K562 (cell line): ENCODE measurements at regions not wholly inside any gene's neighbourhood (a gene's known extent, or its start where the extent isn't known, plus 50 kb on each side); places are given as distances from the start of the nearest gene placed in this dataset.

Source experiments
- ATAC-seq: fragments of 200-7000 bp; cut with Tn5 transposase; 3 replicates; pipeline ENCODE4 v1.9.1; 2020; ENCODE audit warnings: moderate library complexity
- BruUV-seq: library from RNA; stranded (reverse); fragments of 400-500 nt; replicated peaks from 2 replicates; lab custom pipeline; 2021; lab: Mats Ljungman, UMichigan
- CTCF ChIA-PET: fragments of 300-600 bp; formaldehyde crosslinking; extraction: SDS; loops from one replicate; lab custom pipeline; 2021; ENCODE audit warnings: low intra/inter-chr PET ratio; lab: Yijun Ruan, JAX
- POLR2A ChIA-PET: fragments of 300-600, 350-650 bp; sonication (Branson Sonifier 250); formaldehyde crosslinking; extraction: SDS; loops from one replicate; lab custom pipeline; 2021; ENCODE audit warnings: antibody characterized with exemption, inconsistent platforms; lab: Yijun Ruan, JAX
- DNase-seq, 4 experiments: peaks; one replicate each; pipeline versions ENCODE4 v3.0.0 to v3.0.0-alpha.2; 2011 to 2018; ENCODE audit warnings: low spot score in 3 of 4, mixed read lengths in 3 of 4; ENCODE audit errors: extremely low read depth in 1 of 4
- FAIRE-seq: peaks from 2 replicates; lab custom pipeline; 2011; peaks lifted over from hg19 to GRCh38; lab: Jason Lieb, UNC
- H2AFZ ChIP-seq: 2 replicates; pipeline ENCODE4 v1.6.0; 2011; ENCODE audit warnings: low read depth, low read length, control low read depth, inconsistent platforms
- H3K27ac ChIP-seq: fragments of 200-600 bp; 3 replicates; pipeline ENCODE4 v1.8.0; 2011; ENCODE audit warnings: low read depth, mild to moderate bottlenecking, control low read depth, inconsistent platforms, low read length, moderate library complexity, mixed read lengths; ENCODE audit errors: extremely low read depth
- H3K27me3 ChIP-seq, 2 experiments: fragments of 300-600 bp in 1 of 2; 2 replicates in 1 of 2; 3 replicates in 1 of 2; pipeline versions ENCODE4 v1.6.0 to v1.8.0; 2011; ENCODE audit warnings: inconsistent platforms in 2 of 2, low read length in 2 of 2, mild to moderate bottlenecking in 1 of 2, mixed read lengths in 1 of 2, moderate library complexity in 1 of 2; ENCODE audit not compliant: control insufficient read depth in 2 of 2, insufficient read depth in 2 of 2
- H3K36me3 ChIP-seq: fragments of 300-600 bp; 3 replicates; pipeline ENCODE4 v1.8.0; 2011; ENCODE audit warnings: mild to moderate bottlenecking, low read length, inconsistent platforms; ENCODE audit not compliant: control insufficient read depth, insufficient read depth
- H3K4me1 ChIP-seq, 2 experiments: fragments of 200-600 bp in 1 of 2; replicated peaks in 1 of 2; 2 replicates in 1 of 2; 3 replicates in 1 of 2; pipeline versions ENCODE4 v1.5.1 to v1.8.0; 2011; ENCODE audit warnings: inconsistent platforms in 2 of 2, low read length in 2 of 2, mild to moderate bottlenecking in 1 of 2, mixed read lengths in 1 of 2, moderate library complexity in 1 of 2; ENCODE audit not compliant: control insufficient read depth in 2 of 2, insufficient read depth in 2 of 2
- H3K4me2 ChIP-seq: 2 replicates; pipeline ENCODE4 v1.6.1; 2011; ENCODE audit warnings: low read length, control low read depth, inconsistent platforms, mixed read lengths; ENCODE audit not compliant: insufficient read depth
- H3K4me3 ChIP-seq: fragments of 200-600 bp; sonication (generic), shearing (Covaris generic); 2 replicates; pipeline ENCODE4 v1.5.1; 2016; ENCODE audit warnings: control low read depth, inconsistent platforms
- H3K79me2 ChIP-seq: fragments of 200-600 bp; 3 replicates; pipeline ENCODE4 v1.8.0; 2011; ENCODE audit warnings: low read length, inconsistent platforms; ENCODE audit not compliant: control insufficient read depth, insufficient read depth
- H3K9ac ChIP-seq, 2 experiments: 2 replicates each; pipeline versions ENCODE4 v1.6.0 to v1.6.1; 2011; ENCODE audit warnings: low read depth in 2 of 2, low read length in 2 of 2, control low read depth in 1 of 2, inconsistent platforms in 1 of 2, mild to moderate bottlenecking in 1 of 2, mixed read lengths in 1 of 2; ENCODE audit not compliant: insufficient read depth in 1 of 2
- H3K9me1 ChIP-seq: one replicate; pipeline ENCODE4 v1.6.0; 2011; ENCODE audit warnings: inconsistent platforms, mild to moderate bottlenecking, low read length, moderate library complexity; ENCODE audit not compliant: control insufficient read depth, insufficient read depth
- H3K9me3 ChIP-seq: replicated peaks from 2 replicates; pipeline ENCODE4 v1.5.1; 2011; ENCODE audit warnings: low read depth, low read length, inconsistent platforms; ENCODE audit not compliant: control insufficient read depth, insufficient read depth
- H4K20me1 ChIP-seq: replicated peaks from 2 replicates; pipeline ENCODE4 v1.6.1; 2011; ENCODE audit warnings: low read length, inconsistent platforms, mixed read lengths; ENCODE audit not compliant: control insufficient read depth, insufficient read depth
- MECOM ChIP-seq: fragments of 250-450 bp; sonication (Bioruptor Pico); IDR thresholded peaks from 2 replicates; pipeline ENCODE4 v1.8.0; 2022; ENCODE audit warnings: inconsistent platforms
- YBX1 ChIP-seq: fragments of 450-650 bp; IDR thresholded peaks from 2 replicates; pipeline ENCODE4 v1.7.1; 2016; ENCODE audit warnings: mild to moderate bottlenecking
- ZNF561 ChIP-seq: fragments of 450-650 bp; formaldehyde crosslinking; conservative IDR thresholded peaks from 2 replicates; pipeline ENCODE4 v1.4.0; 2020; ENCODE audit warnings: mild to moderate bottlenecking, moderate library complexity
- WGBS: fragments of 100-300 bp; shearing (Covaris generic); methylation state at CpG from one replicate; pipeline ENCODE4 v1.1.6; 2016; ENCODE audit warnings: low coverage, mixed read lengths; ENCODE audit not compliant: insufficient coverage; ENCODE audit errors: missing lambda C conversion rate; 5-methylcytosine and 5-hydroxymethylcytosine counted together
- in situ Hi-C: fragments of 300-500 bp; cut with MboI; formaldehyde crosslinking; loops from 4 replicates; pipeline ENCODE4 v1.15.0; 2018; ENCODE audit warnings: inconsistent platforms, mixed read lengths
- intact Hi-C: fragments of 100-400 bp; cut with micrococcal nuclease; formaldehyde crosslinking; loops from 2 replicates; pipeline ENCODE4 v1.14.2; 2022
- TF ChIP-seq, protein P1 (sequence below), 2 experiments: IDR thresholded peaks; 2 replicates each; pipeline ENCODE4 v1.6.1; 2012; ENCODE audit warnings: improper control_type of control experiment in 2 of 2, low read depth in 2 of 2, low read length in 2 of 2, borderline replicate concordance in 1 of 2
- TF ChIP-seq, protein P2 (sequence below): sonication (generic); formaldehyde crosslinking; IDR thresholded peaks from 2 replicates; pipeline ENCODE4 v1.8.0; 2022; ENCODE audit warnings: mild to moderate bottlenecking, missing genetic modification reagents, borderline replicate concordance

DNA sequence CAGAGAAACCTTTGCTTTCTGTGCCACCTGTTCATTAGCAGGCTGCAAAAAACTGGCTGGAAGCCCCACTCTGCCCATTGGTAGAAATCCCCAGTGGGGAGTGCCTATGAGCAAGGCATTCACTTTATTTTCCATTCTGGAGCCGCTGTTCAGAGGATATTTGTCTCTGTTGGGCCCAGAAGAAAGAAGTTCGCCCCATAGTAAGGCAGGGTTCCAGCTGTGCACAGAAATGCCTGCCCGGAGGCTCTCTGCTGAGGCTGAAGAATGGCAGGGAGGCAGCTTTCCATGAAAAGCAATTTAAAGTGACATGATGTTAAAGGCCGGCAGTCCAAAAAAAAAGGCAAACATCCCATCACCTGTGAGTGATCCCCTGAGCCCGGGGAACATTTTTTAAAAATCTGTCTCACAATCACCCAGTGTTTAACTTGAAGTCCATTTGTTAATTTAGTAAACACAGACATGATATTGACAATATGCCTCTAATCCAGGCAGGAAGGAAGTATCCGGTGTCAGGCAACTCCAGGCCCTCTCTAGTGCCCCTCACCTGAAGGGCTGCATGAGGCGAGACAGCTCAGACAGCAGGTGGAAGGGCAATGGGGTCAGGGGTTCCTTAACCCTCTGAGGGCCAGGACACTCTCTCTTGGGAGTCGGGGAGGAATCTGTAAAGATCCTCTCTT lies 265.1 kb upstream of the SIX2 start:
- ChIA-PET POLR2A (interaction anchor here (0.6 kb wide), 1 partner anchor 23 kb away, joined by 3 read pairs; no protein-coding TSS in a partner anchor), CTCF (no interaction called here)
- Histone ChIP-seq H3K9me3 (no peaks in the 10 kb centered on the region), H3K4me1 (no peaks in the 10 kb centered on the region), H3K4me2 (no peak overlapping the region), H2AFZ (no peak overlapping the region), H3K36me3 (no peaks in the 10 kb centered on the region), H3K9ac (no peak overlapping the region), H4K20me1 (no peaks in the 10 kb centered on the region), H3K79me2 (no peaks in the 10 kb centered on the region), H3K9me1 (no peaks in the 10 kb centered on the region), H3K27me3 (peaks cover 9 to 28% of the 10 kb centered on the region in 2 experiments), H3K27ac (no peak overlapping the region), H3K4me3 (no peak overlapping the region)
- in situ Hi-C loops = no loop called here
- no peak for FAIRE-seq
- intact Hi-C loops = no loop called here
- TF ChIP-seq ZNF561 (CRISPR knock-in tag) (no peak), MECOM (no peak), YBX1 (no peak)
- TF ChIP-seq, protein P1, sequence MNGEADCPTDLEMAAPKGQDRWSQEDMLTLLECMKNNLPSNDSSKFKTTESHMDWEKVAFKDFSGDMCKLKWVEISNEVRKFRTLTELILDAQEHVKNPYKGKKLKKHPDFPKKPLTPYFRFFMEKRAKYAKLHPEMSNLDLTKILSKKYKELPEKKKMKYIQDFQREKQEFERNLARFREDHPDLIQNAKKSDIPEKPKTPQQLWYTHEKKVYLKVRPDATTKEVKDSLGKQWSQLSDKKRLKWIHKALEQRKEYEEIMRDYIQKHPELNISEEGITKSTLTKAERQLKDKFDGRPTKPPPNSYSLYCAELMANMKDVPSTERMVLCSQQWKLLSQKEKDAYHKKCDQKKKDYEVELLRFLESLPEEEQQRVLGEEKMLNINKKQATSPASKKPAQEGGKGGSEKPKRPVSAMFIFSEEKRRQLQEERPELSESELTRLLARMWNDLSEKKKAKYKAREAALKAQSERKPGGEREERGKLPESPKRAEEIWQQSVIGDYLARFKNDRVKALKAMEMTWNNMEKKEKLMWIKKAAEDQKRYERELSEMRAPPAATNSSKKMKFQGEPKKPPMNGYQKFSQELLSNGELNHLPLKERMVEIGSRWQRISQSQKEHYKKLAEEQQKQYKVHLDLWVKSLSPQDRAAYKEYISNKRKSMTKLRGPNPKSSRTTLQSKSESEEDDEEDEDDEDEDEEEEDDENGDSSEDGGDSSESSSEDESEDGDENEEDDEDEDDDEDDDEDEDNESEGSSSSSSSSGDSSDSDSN (IDR thresholded peaks at IDR 0.05; ENCODE audit: borderline replicate concordance in 1 of 2, low read depth in 2 of 2, low read length in 2 of 2) = no peak
- TF ChIP-seq, protein P2, sequence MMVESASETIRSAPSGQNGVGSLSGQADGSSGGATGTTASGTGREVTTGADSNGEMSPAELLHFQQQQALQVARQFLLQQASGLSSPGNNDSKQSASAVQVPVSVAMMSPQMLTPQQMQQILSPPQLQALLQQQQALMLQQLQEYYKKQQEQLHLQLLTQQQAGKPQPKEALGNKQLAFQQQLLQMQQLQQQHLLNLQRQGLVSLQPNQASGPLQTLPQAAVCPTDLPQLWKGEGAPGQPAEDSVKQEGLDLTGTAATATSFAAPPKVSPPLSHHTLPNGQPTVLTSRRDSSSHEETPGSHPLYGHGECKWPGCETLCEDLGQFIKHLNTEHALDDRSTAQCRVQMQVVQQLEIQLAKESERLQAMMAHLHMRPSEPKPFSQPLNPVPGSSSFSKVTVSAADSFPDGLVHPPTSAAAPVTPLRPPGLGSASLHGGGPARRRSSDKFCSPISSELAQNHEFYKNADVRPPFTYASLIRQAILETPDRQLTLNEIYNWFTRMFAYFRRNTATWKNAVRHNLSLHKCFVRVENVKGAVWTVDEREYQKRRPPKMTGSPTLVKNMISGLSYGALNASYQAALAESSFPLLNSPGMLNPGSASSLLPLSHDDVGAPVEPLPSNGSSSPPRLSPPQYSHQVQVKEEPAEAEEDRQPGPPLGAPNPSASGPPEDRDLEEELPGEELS = no peak
- 3% methylated on average over 8 of the region's 8 CpGs for WGBS
- BruUV-seq = no TSS peak
- DNase-seq = no peak
- ATAC-seq = no peak
